IgD-negative memory B cell (primary cell): ENCODE measurements at regions not wholly inside any gene's neighbourhood (a gene's known extent, or its start where the extent isn't known, plus 50 kb on each side); places are given as distances from the start of the nearest gene placed in this dataset.
A peak's percentile ranks its signal among the peaks of the same experiment; 100 is the strongest.

Experiments
- H3K27ac Mint-ChIP-seq, 3 donors: one replicate each; pipeline ENCODE4 v1.8.0; 2020 to 2022; ENCODE audit warnings: mild to moderate bottlenecking in 3 of 3, mixed read lengths in 3 of 3, moderate library complexity in 1 of 3
- H3K27me3 Mint-ChIP-seq: one replicate; pipeline ENCODE4 v1.8.0; 2021; ENCODE audit warnings: mixed read lengths
- H3K36me3 Mint-ChIP-seq: one replicate; pipeline ENCODE4 v1.8.0; 2020; ENCODE audit warnings: mild to moderate bottlenecking, mixed read lengths
- H3K4me1 Mint-ChIP-seq, 3 donors: one replicate each; pipeline ENCODE4 v1.8.0; 2020 to 2022; ENCODE audit warnings: mixed read lengths in 3 of 3, mild to moderate bottlenecking in 1 of 3
- H3K4me3 Mint-ChIP-seq, 4 donors: one replicate each; pipeline ENCODE4 v1.8.0; 2020 to 2022; ENCODE audit warnings: mild to moderate bottlenecking in 4 of 4, mixed read lengths in 4 of 4, moderate library complexity in 3 of 4
- H3K9me3 Mint-ChIP-seq, 3 donors: one replicate each; pipeline ENCODE4 v1.8.0; 2020 to 2021; ENCODE audit warnings: mixed read lengths in 3 of 3, mild to moderate bottlenecking in 1 of 3

- no peak overlapping the region for H3K27ac Mint-ChIP-seq
- H3K4me1 Mint-ChIP-seq = peaks cover 6 to 9% (median 7%) of the 10 kb centered on the region in 3 donors
- peaks cover 0 to 5% (median 0%) of the 10 kb centered on the region in 3 donors for H3K9me3 Mint-ChIP-seq
- H3K4me3 Mint-ChIP-seq = no peak overlapping the region
- H3K36me3 Mint-ChIP-seq = no peaks in the 10 kb centered on the region
- H3K27me3 Mint-ChIP-seq = no peaks in the 10 kb centered on the region
Measured at GRCh38 chr6:105594821-105595220, 191.9 kb upstream of the PREP start.

DNA sequence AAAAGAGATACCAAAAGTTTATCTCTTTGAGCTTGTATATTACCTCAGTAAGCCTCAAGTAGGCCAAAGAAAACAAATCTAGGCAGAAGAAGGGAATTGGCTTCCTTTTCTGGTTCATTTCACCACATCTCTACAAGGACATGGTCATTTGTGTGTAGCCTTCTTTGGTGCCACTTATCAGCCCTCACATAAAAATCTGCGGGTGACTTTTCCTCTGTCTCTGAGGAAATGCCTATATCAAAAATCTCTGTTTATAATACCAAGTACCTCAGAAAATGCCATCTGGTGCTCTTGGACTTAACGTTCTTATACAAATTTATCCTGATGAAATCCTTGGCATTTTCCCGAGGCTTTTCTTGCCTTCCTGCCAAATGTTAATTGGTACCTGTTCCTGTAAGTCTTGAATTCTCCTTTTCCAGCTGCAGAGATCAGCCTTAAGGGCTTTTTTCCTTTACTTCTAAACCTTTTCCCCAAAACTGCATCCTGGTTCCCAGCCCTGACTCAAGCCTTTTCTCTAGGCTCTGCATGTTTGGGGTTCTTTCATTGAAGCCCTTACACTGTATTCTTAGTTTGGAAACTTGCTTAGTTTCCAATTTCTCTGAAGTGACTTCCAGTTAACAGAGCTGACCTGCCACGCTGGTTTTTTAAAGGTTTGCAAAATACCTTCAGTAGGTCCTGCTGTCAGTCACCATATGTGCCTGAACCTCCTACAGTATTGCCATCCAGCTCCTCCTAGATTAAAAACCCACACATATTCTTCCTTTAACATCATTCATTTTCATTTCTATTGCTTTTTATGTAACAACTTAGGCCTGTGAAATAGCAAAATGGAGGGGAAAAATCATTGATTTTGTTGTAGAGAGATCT lies 191.2 kb upstream of the PREP start:
- Mint-ChIP-seq H3K27me3 (no peaks in the 10 kb centered on the region), H3K36me3 (no peaks in the 10 kb centered on the region), H3K27ac (no peak overlapping the region), H3K4me3 (no peak overlapping the region), H3K9me3 (peaks cover 0 to 5% (median 0%) of the 10 kb centered on the region in 3 donors), H3K4me1 (peaks cover 6 to 9% (median 7%) of the 10 kb centered on the region in 3 donors)

DNA sequence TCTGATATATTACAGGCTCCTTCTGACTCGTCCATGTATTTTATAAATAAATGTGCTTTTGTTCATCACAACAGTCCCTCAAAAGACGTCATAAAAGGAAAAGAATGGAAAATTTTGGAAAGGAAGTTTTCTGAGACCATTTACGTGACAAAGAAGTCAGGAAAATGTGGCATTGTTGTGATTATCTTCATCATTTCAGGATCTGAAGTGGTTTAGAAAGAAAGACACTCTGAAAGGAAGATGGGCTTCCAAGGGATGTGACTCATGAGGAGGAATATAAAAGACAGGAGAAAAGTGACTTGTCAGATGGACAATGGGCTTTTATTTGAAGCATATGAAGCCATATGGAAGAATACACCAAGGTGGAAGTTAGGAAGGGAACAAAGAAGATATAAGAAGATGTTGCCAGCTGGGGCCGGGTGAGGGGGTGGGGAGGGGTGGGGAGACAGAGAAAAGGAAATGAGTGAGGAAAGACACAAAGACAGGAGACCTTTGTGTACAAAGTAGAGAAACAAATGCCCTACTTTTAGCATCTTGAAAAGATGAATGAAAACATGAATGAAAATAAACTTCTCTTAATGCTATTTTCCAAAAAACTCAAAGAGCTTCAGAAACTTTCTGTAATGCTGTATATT lies 190.3 kb upstream of the PREP start:
- Mint-ChIP-seq H3K4me1 (peaks cover 6 to 9% (median 7%) of the 10 kb centered on the region in 3 donors), H3K36me3 (no peaks in the 10 kb centered on the region), H3K9me3 (peaks cover 0 to under 1% (median 0%) of the 10 kb centered on the region in 3 donors), H3K27me3 (no peaks in the 10 kb centered on the region), H3K27ac (no peak overlapping the region), H3K4me3 (no peak overlapping the region)

- H3K27ac Mint-ChIP-seq = no peak overlapping the region
- no peaks in the 10 kb centered on the region for H3K36me3 Mint-ChIP-seq
- H3K27me3 Mint-ChIP-seq = no peaks in the 10 kb centered on the region
- no peak overlapping the region for H3K4me3 Mint-ChIP-seq
- peaks cover 0 to 1% (median 0%) of the 10 kb centered on the region in 3 donors for H3K9me3 Mint-ChIP-seq
- peaks cover 7 to 9% (median 8%) of the 10 kb centered on the region in 3 donors for H3K4me1 Mint-ChIP-seq
Measured at GRCh38 chr6:105592329-105592728, 189.4 kb upstream of the PREP start.

- Mint-ChIP-seq H3K9me3 (peaks cover 0 to 4% (median 0%) of the 10 kb centered on the region in 3 donors), H3K36me3 (no peaks in the 10 kb centered on the region), H3K27me3 (no peaks in the 10 kb centered on the region), H3K27ac (no peak overlapping the region), H3K4me1 (peaks cover 7 to 9% (median 8%) of the 10 kb centered on the region in 3 donors), H3K4me3 (peak overlapping the region in 1 of 4 donors; percentile 82)
Measured at GRCh38 chr6:105591053-105591452, 188.2 kb upstream of the PREP start.

DNA sequence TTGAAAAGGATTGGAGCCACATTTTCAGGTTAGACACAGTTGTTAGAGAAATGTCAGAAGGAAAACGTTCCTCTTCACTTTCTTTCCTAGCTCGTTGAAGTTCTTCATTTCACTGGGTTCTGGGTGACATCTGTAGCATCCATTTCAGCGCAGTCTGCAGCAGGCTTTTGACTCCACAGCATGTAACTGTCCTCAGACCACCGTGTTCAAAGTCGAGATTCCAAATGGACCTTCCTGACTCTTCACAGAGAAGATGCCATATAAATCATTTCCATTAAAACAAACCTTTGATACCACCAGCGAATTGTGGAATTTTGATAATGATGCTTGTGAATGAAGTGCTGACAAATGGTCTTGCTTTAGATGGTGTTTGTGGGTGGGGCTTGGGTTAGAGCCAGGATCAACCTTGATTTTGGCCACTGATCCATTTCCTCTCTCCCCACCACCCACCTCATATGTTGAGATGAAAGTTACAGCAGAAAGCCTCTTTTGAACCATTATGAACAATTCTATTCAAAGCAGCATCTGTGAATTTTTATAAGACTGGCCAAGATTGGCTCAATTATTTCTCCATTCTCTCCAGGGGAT lies 185.3 kb upstream of the PREP start:
- no peaks in the 10 kb centered on the region for H3K36me3 Mint-ChIP-seq
- peaks cover 0 to 4% (median 0%) of the 10 kb centered on the region in 3 donors for H3K9me3 Mint-ChIP-seq
- no peaks in the 10 kb centered on the region for H3K27me3 Mint-ChIP-seq
- no peak overlapping the region for H3K27ac Mint-ChIP-seq
- peaks cover 7 to 9% (median 8%) of the 10 kb centered on the region in 3 donors for H3K4me1 Mint-ChIP-seq
- no peak overlapping the region for H3K4me3 Mint-ChIP-seq

- Mint-ChIP-seq H3K36me3 (no peaks in the 10 kb centered on the region), H3K4me3 (no peak overlapping the region), H3K9me3 (peaks cover 0 to 4% (median 0%) of the 10 kb centered on the region in 3 donors), H3K27ac (no peak overlapping the region), H3K4me1 (peaks cover 7 to 9% (median 8%) of the 10 kb centered on the region in 3 donors), H3K27me3 (no peaks in the 10 kb centered on the region)
Measured at GRCh38 chr6:105587349-105588122, 184.7 kb upstream of the PREP start.

DNA sequence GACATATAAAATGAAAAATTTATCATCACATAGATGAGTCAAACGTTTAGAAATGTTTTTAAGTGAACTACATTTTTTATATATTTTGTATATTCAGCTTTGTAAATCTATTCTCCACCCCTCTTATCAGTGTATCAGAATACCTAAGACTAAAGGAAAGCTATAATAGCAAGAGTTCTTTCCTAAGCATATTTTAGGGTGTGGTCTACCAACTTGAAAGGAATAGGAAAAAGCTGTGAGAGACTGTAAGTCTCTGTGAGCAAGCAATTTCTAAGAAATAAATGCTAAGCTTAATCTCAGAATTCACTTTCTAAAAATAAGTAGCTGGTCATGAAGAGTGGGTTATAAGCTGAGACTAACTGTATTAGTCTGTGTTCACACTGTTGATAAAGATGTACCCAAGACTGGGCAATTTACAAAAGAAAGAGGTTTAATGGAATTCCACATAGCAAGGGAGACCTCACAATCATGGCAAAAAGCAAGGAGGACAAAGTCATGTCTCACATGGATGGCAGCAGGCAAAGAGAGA lies 175.4 kb upstream of the PREP start:
- no peaks in the 10 kb centered on the region for H3K36me3 Mint-ChIP-seq
- H3K27ac Mint-ChIP-seq = no peak overlapping the region
- H3K4me1 Mint-ChIP-seq = peaks cover 0 to 2% (median 0%) of the 10 kb centered on the region in 3 donors

DNA sequence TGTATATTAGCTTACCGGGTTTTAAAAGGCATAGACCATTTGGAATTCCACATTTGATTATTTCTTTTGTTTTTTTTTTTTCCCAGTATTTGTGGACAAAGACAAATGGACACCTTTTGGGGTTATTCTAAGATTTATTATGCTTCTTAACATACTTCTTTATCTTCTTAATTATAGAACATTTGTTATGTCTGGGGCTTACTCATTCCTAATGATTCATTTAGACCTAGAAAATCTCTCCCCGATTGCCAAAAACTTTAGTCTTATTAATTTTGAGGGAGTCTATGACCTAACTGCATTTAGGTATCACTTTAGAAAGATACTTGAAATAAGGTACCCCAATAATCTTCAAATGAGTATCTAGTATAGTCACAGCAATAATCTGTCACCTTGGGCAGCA lies 170.7 kb upstream of the PREP start:
- H3K9me3 Mint-ChIP-seq = peaks cover 0 to 1% (median 0%) of the 10 kb centered on the region in 3 donors
- no peaks in the 10 kb centered on the region for H3K4me1 Mint-ChIP-seq
- H3K27me3 Mint-ChIP-seq = peaks cover 11% of the 10 kb centered on the region
- H3K27ac Mint-ChIP-seq = no peak overlapping the region
- H3K4me3 Mint-ChIP-seq = no peak overlapping the region
- H3K36me3 Mint-ChIP-seq = no peaks in the 10 kb centered on the region

More for the DNA sequence above, 175.4 kb upstream of the PREP start:
- Mint-ChIP-seq H3K27me3 (peaks cover 7% of the 10 kb centered on the region), H3K9me3 (no peaks in the 10 kb centered on the region), H3K4me3 (no peak overlapping the region)

- no peaks in the 10 kb centered on the region for H3K36me3 Mint-ChIP-seq
- H3K4me1 Mint-ChIP-seq = no peaks in the 10 kb centered on the region
- no peak overlapping the region for H3K4me3 Mint-ChIP-seq
- H3K27me3 Mint-ChIP-seq = peaks cover 9% of the 10 kb centered on the region
- H3K27ac Mint-ChIP-seq = no peak overlapping the region
- peaks cover 0 to 1% (median 0%) of the 10 kb centered on the region in 3 donors for H3K9me3 Mint-ChIP-seq
Measured at GRCh38 chr6:105573138-105573537, 170.3 kb upstream of the PREP start.

- peaks cover 0 to 2% (median 1%) of the 10 kb centered on the region in 3 donors for H3K9me3 Mint-ChIP-seq
- H3K27me3 Mint-ChIP-seq = peaks cover 5% of the 10 kb centered on the region
- H3K4me1 Mint-ChIP-seq = no peaks in the 10 kb centered on the region
- no peak overlapping the region for H3K27ac Mint-ChIP-seq
- no peaks in the 10 kb centered on the region for H3K36me3 Mint-ChIP-seq
- H3K4me3 Mint-ChIP-seq = no peak overlapping the region
Measured at GRCh38 chr6:105570416-105570815, 167.5 kb upstream of the PREP start.

DNA sequence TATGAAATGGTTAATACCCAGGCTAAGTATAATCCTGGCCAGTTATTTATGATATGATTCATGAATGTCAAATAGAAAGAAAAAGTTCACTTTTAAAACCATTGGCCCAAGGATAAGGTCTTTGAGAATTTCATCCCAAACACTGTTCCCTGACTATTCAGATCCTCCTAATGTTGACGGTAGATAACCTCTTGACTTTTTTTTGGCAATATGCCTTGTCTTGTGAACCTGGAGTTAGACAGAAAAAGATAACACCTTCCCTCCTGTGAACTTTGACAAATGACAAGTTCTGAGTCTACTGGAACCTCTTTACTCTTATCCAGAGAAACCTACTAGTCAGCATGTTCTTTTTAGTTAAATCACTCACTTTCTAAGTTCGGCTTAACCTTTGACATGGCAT lies 166.8 kb upstream of the PREP start:
- Mint-ChIP-seq H3K27ac (no peak overlapping the region), H3K9me3 (peaks cover 0 to 4% (median 2%) of the 10 kb centered on the region in 3 donors), H3K36me3 (no peaks in the 10 kb centered on the region), H3K4me1 (no peaks in the 10 kb centered on the region), H3K27me3 (peaks cover 5% of the 10 kb centered on the region), H3K4me3 (no peak overlapping the region)

DNA sequence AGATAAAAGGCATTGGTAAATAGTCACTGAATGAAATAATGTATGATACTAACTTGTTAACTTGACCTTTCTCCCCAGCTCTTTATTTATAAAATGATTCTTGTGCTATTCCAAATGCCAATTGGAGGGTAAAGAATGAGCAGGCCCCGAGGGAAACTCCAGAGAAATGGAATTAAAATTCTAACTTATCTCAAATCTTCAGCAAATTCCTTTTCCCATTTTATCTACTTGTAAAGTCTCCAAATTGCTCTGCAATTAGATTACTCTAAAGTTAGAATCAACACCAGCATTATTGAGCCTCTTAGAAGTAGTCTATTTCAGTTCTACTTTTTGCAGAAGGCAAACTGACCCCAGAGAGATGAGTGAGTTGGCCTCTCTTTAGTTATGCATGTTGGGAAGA lies 165.9 kb upstream of the PREP start:
- Mint-ChIP-seq H3K36me3 (no peaks in the 10 kb centered on the region), H3K4me3 (no peak overlapping the region), H3K9me3 (peaks cover 0 to 5% (median 4%) of the 10 kb centered on the region in 3 donors), H3K27me3 (peaks cover 5% of the 10 kb centered on the region), H3K4me1 (no peaks in the 10 kb centered on the region), H3K27ac (no peak overlapping the region)

- no peaks in the 10 kb centered on the region for H3K36me3 Mint-ChIP-seq
- peaks cover 0 to 5% (median 4%) of the 10 kb centered on the region in 3 donors for H3K9me3 Mint-ChIP-seq
- peaks cover 5% of the 10 kb centered on the region for H3K27me3 Mint-ChIP-seq
- H3K4me1 Mint-ChIP-seq = no peaks in the 10 kb centered on the region
- no peak overlapping the region for H3K4me3 Mint-ChIP-seq
- H3K27ac Mint-ChIP-seq = no peak overlapping the region
Measured at GRCh38 chr6:105568142-105568541, 165.3 kb upstream of the PREP start.
